ENCODE measurements at regions not wholly inside any gene's neighbourhood (a gene's known extent, or its start where the extent isn't known, plus 50 kb on each side); places are given as distances from the start of the nearest gene placed in this dataset.

GRCh38 chr4:180745019-180745418 is 1498.2 kb upstream of the TENM3 start:
- no peak for TF ChIP-seq POLR2A (IDR thresholded peaks at IDR 0.05; ENCODE audit: low read depth, low read length)
- no peak for TF ChIP-seq TAF1 (IDR thresholded peaks at IDR 0.05; ENCODE audit: borderline replicate concordance, low read depth, low read length)
- no peak for TF ChIP-seq POLR2AphosphoS5 (IDR thresholded peaks at IDR 0.05; ENCODE audit: low read depth, low read length)
